Kidney glomerular epithelial cell (primary cell): ENCODE measurements at regions not wholly inside any gene's neighbourhood (a gene's known extent, or its start where the extent isn't known, plus 50 kb on each side); places are given as distances from the start of the nearest gene placed in this dataset.
"Not testable (repeated sequence)": the region's sequence is repeated elsewhere in the genome, so short reads cannot be mapped to it uniquely, and the experiment has no call there.

Experiments used
- DNase-seq: peaks from one replicate; lab custom pipeline; 2025; lab: John Stamatoyannopoulos, UW

- DNase-seq: no peak
Observed at GRCh38 chr7:114364151-114364550, 50.5 kb upstream of the FOXP2 start.

- no peak for DNase-seq
Observed at GRCh38 chr7:114363292-114363691, 51.3 kb upstream of the FOXP2 start.

GRCh38 chr7:114358911-114359310 lies 55.7 kb upstream of the FOXP2 start:
- no peak for DNase-seq

- DNase-seq: no peak
Observed at GRCh38 chr7:114356133-114356532, 58.5 kb upstream of the FOXP2 start.

- DNase-seq: no peak
Observed at GRCh38 chr7:114354306-114354705, 60.3 kb upstream of the FOXP2 start.

GRCh38 chr7:114345494-114345893 lies 69.1 kb upstream of the FOXP2 start:
- no peak for DNase-seq

- DNase-seq: no peak
Observed at GRCh38 chr7:114343949-114344708, 70.5 kb upstream of the FOXP2 start.

- no peak for DNase-seq
Observed at GRCh38 chr7:114342431-114343179, 72.0 kb upstream of the FOXP2 start.

- DNase-seq: no peak
Observed at GRCh38 chr7:114341648-114342047, 73.0 kb upstream of the FOXP2 start.

GRCh38 chr7:114334989-114335388 lies 79.6 kb upstream of the FOXP2 start:
- no peak for DNase-seq

- not testable (repeated sequence) for DNase-seq
Observed at GRCh38 chr7:114329458-114329857, 85.2 kb upstream of the FOXP2 start.

- DNase-seq: no peak
Observed at GRCh38 chr7:114317450-114318098, 97.0 kb upstream of the FOXP2 start.

GRCh38 chr7:114312649-114313048 lies 102.0 kb upstream of the FOXP2 start:
- no peak for DNase-seq

- DNase-seq: no peak
Observed at GRCh38 chr7:114310345-114311110, 104.1 kb upstream of the FOXP2 start.

GRCh38 chr7:114309729-114310128 lies 104.9 kb upstream of the FOXP2 start:
- no peak for DNase-seq

GRCh38 chr7:114303301-114303700 lies 111.3 kb upstream of the FOXP2 start:
- peak; percentile 15 for DNase-seq

GRCh38 chr7:114302858-114303257 lies 111.8 kb upstream of the FOXP2 start:
- no peak for DNase-seq

- no peak for DNase-seq
Observed at GRCh38 chr7:114298011-114298410, 116.6 kb upstream of the FOXP2 start.

- no peak for DNase-seq
Observed at GRCh38 chr7:114297121-114297520, 117.5 kb upstream of the FOXP2 start.

- DNase-seq: no peak
Observed at GRCh38 chr7:114295522-114295921, 119.1 kb upstream of the FOXP2 start.

- DNase-seq: no peak
Observed at GRCh38 chr7:114294036-114294435, 120.6 kb upstream of the FOXP2 start.
